GM12892 (cell line): ENCODE measurements at regions not wholly inside any gene's neighbourhood (a gene's known extent, or its start where the extent isn't known, plus 50 kb on each side); places are given as distances from the start of the nearest gene placed in this dataset.

Experiments used
- POLR2A ChIP-seq: IDR thresholded peaks from 2 replicates; pipeline ENCODE4 v1.6.1; 2011; ENCODE audit warnings: low read depth, low read length, control low read depth
- POLR2AphosphoS5 ChIP-seq: IDR thresholded peaks from 2 replicates; pipeline ENCODE4 v1.6.1; 2011; ENCODE audit warnings: low read depth, low read length, control low read depth
- TAF1 ChIP-seq: IDR thresholded peaks from 2 replicates; pipeline ENCODE4 v1.6.1; 2011; ENCODE audit warnings: low read depth, mild to moderate bottlenecking, control low read depth, low read length, borderline replicate concordance

DNA sequence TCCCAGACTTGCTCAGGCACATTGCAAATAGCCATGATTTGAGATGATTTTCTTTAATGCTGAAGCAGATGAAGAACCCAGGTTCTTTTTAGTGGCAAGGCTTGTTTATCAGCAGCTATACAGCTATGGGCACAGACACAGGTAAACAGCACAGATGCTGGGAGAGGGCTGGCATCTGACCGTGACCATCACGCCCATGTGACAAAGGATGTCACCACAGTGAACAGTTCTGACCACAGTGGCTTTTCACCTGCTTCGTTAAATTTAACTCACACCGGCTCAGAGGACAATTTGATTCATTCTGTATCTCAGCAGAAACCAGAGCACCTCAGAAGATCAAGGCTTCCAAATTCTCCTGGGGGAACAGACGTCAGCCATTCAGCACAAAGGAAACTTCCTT lies 142.6 kb downstream of the CDH26 start:
- no peak for TF ChIP-seq POLR2A
- no peak for TF ChIP-seq POLR2AphosphoS5
- TF ChIP-seq TAF1 = no peak
